RWPE1 (cell line): ENCODE measurements at regions not wholly inside any gene's neighbourhood (a gene's known extent, or its start where the extent isn't known, plus 50 kb on each side); places are given as distances from the start of the nearest gene placed in this dataset.

Source experiments
- CTCF ChIA-PET: fragments of 350-600 bp; sonication (Branson Sonifier 250); formaldehyde crosslinking; extraction: SDS; loops from one replicate; lab custom pipeline; 2021; lab: Yijun Ruan, JAX
- POLR2A ChIA-PET: fragments of 400-600 bp; formaldehyde crosslinking; extraction: SDS; loops from one replicate; lab custom pipeline; 2020; ENCODE audit warnings: antibody characterized with exemption; ENCODE audit not compliant: low non-redundant PET; lab: Yijun Ruan, JAX
- DNase-seq: peaks from one replicate; pipeline ENCODE4 v3.0.0; 2012; ENCODE audit warnings: low spot score
- H3K27ac ChIP-seq: fragments of 450-650 bp; 2 replicates; pipeline ENCODE4 v1.5.1; 2017
- CTCF ChIP-seq: fragments of 450-650 bp; conservative IDR thresholded peaks from 2 replicates; pipeline ENCODE4 v1.5.1; 2017; ENCODE audit warnings: low read depth, mild to moderate bottlenecking

GRCh38 chr13:67877031-67877430, 646.9 kb upstream of the PCDH9 start:
- POLR2A ChIA-PET = no interaction called here
- H3K27ac ChIP-seq = no peak overlapping the region
- TF ChIP-seq CTCF = no peak
- no peak for DNase-seq
- CTCF ChIA-PET = no interaction called here

GRCh38 chr13:67867206-67867605, 637.1 kb upstream of the PCDH9 start:
- CTCF ChIA-PET = interaction anchor here (0.7 kb wide), 1 partner anchor 1030 kb away, joined by 3 read pairs; no protein-coding TSS in a partner anchor
- no peak overlapping the region for H3K27ac ChIP-seq
- no peak for DNase-seq
- TF ChIP-seq CTCF = no peak
- POLR2A ChIA-PET = no interaction called here

GRCh38 chr13:67860315-67860714, 630.2 kb upstream of the PCDH9 start:
- POLR2A ChIA-PET = no interaction called here
- no peak for TF ChIP-seq CTCF
- CTCF ChIA-PET = no interaction called here
- no peak overlapping the region for H3K27ac ChIP-seq
- no peak for DNase-seq

GRCh38 chr13:67859904-67860303, 629.8 kb upstream of the PCDH9 start:
- no peak for TF ChIP-seq CTCF
- H3K27ac ChIP-seq = no peak overlapping the region
- no peak for DNase-seq
- POLR2A ChIA-PET = no interaction called here
- CTCF ChIA-PET = no interaction called here

GRCh38 chr13:67857581-67858310, 627.6 kb upstream of the PCDH9 start:
- ChIA-PET CTCF (interaction anchor here (0.7 kb wide), 1 partner anchor 423 kb away, joined by 3 read pairs; no protein-coding TSS in a partner anchor), POLR2A (no interaction called here)
- no peak for TF ChIP-seq CTCF
- H3K27ac ChIP-seq = no peak overlapping the region
- DNase-seq = no peak

GRCh38 chr13:67856955-67857354, 626.8 kb upstream of the PCDH9 start:
- H3K27ac ChIP-seq = no peak overlapping the region
- TF ChIP-seq CTCF = no peak
- POLR2A ChIA-PET = no interaction called here
- CTCF ChIA-PET = no interaction called here
- DNase-seq = no peak
